Coronary artery (tissue), 2 donors: ENCODE measurements at regions not wholly inside any gene's neighbourhood (a gene's known extent, or its start where the extent isn't known, plus 50 kb on each side); places are given as distances from the start of the nearest gene placed in this dataset.

Experiments used
- DNase-seq: peaks from one replicate; pipeline ENCODE4 v3.0.0-alpha.2; 2017; ENCODE audit warnings: low spot score
- H3K27ac ChIP-seq, 2 donors: fragments of 200-600 bp; sonication (generic); one replicate each; pipeline ENCODE4 v1.5.1; 2016 to 2019
- H3K4me3 ChIP-seq: fragments of 200-600 bp; sonication (generic); 2 replicates; pipeline ENCODE4 v1.5.1; 2016; ENCODE audit warnings: mild to moderate bottlenecking, moderate library complexity
- TF ChIP-seq, protein P1 (sequence below): fragments of 200-600 bp; sonication (generic); IDR thresholded peaks from one replicate; pipeline ENCODE4 v1.5.1; 2019; ENCODE audit warnings: antibody characterized with exemption

DNA sequence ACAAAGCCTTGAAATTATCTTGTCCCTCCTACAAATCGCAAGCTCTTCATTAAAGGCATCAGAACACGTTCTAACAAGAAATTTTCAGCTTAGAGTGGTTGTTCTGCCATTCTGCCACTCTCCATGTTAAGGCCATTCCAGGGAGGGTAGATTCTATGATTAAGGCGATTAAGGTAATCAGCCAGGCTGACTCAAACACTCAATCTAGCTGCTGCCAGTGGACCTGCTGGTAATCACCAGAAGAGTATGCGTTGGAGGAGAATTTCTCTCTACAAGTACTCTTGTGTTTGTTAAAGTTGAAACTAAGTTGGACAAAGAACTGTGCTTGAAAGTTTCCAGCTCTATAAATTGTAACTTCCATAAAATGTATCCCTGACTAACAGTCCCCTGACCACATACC, 149.2 kb upstream of the COL1A2 start:
- Histone ChIP-seq H3K4me3 (no peak overlapping the region), H3K27ac (no peak overlapping the region)
- no peak for DNase-seq
- TF ChIP-seq, protein P1, sequence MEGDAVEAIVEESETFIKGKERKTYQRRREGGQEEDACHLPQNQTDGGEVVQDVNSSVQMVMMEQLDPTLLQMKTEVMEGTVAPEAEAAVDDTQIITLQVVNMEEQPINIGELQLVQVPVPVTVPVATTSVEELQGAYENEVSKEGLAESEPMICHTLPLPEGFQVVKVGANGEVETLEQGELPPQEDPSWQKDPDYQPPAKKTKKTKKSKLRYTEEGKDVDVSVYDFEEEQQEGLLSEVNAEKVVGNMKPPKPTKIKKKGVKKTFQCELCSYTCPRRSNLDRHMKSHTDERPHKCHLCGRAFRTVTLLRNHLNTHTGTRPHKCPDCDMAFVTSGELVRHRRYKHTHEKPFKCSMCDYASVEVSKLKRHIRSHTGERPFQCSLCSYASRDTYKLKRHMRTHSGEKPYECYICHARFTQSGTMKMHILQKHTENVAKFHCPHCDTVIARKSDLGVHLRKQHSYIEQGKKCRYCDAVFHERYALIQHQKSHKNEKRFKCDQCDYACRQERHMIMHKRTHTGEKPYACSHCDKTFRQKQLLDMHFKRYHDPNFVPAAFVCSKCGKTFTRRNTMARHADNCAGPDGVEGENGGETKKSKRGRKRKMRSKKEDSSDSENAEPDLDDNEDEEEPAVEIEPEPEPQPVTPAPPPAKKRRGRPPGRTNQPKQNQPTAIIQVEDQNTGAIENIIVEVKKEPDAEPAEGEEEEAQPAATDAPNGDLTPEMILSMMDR: no peak

DNA sequence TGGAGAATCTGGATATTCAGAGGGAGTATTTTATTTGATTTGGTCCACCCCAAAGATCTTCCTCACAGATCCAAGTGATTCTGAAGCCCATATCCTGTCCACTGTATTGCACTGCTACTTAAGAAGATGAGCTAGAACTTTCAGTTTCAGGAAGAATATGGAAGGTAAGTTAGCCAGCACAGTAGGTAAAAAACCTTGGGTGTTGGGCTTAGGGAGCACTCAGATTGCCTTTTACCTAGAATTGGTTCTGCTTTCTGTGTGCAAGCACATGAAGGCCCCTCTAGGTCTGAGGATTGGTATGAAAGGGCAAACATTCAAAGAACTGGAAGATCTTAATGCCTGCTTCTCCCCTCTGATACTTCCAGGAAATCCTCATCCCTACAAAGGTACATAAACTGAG, 146.7 kb upstream of the COL1A2 start:
- H3K27ac ChIP-seq: no peak overlapping the region
- no peak for DNase-seq
- TF ChIP-seq, protein P1: no peak
- no peak overlapping the region for H3K4me3 ChIP-seq

DNA sequence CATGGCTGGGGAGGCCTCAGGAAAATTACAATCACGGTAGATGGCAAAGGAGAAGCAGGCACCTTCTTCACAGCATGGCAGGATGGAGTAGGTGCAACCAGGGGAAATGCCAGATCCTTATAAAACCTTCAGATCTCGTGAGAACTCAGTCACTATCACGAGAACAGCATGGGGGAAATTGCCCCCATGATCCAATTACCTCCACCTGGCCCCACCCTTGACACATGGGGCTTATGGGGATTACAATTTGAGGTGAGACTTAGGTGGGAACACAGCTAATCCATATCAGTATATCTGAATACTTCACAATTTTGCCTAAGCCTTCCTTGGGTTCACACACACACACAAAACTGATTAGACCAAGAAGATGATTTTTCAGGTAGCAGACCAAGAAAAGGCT, 145.1 kb upstream of the COL1A2 start:
- Histone ChIP-seq H3K4me3 (no peak overlapping the region), H3K27ac (no peak overlapping the region)
- TF ChIP-seq, protein P1: no peak
- no peak for DNase-seq

DNA sequence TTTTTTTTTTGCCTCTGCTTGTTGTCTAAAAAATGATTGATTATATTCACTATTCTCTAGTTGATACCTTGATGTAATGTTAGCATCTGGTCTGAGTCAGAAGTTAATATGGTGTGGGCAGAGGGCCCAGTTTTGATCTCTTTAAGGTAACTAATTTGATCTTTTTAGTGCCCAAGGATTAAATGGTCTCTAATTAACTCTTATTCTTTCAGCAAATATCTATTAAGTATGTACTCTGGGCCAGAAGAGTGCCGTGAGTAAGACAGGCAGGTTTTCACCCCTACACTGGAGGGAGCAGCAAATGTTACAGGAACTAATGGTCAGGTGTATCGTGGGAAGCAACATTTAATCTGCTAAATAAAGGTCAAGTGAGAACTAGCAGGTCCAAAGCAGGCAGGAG, 144.6 kb upstream of the COL1A2 start:
- TF ChIP-seq, protein P1: no peak
- no peak overlapping the region for H3K4me3 ChIP-seq
- H3K27ac ChIP-seq: no peak overlapping the region
- DNase-seq: no peak

DNA sequence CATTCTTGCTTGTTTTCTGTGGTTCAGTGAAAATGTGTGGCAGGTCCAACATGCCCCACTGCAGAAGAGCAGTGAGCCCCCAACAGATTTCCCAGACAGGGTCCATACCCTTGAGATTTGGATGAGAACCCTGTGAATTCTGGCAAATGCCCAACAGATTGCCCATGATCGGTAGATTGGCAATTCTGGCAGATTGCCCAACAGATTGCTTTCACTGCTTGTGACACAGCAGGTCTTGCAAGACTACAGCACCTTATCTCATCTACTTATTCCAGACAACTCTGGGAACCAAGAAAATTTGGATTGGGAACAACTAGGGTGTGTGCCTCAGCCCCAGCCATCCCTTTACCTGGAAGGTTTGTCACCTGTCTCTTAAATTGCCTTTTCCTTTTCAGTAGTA, 143.7 kb upstream of the COL1A2 start:
- H3K27ac ChIP-seq: no peak overlapping the region
- DNase-seq: no peak
- no peak overlapping the region for H3K4me3 ChIP-seq
- TF ChIP-seq, protein P1: no peak

DNA sequence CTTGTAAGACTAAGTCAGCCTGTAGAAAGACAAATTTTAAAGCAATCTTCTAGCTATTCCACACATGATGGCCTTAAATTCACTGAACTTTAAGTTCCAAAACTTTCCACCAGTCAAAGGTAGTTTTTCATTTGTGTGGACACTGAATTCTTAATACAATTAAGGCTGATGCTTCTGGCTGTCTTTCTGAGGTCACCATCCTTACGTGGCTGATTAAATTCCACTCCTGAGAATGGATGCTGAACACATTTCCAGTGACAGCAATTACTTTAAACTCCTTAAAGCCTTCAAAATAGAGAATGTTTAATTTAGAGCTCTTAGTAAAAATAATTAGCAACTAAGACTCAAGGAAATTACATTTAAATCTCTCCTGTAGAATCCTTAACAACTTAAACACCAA, 142.6 kb upstream of the COL1A2 start:
- TF ChIP-seq, protein P1: no peak
- no peak overlapping the region for H3K4me3 ChIP-seq
- DNase-seq: no peak
- no peak overlapping the region for H3K27ac ChIP-seq

DNA sequence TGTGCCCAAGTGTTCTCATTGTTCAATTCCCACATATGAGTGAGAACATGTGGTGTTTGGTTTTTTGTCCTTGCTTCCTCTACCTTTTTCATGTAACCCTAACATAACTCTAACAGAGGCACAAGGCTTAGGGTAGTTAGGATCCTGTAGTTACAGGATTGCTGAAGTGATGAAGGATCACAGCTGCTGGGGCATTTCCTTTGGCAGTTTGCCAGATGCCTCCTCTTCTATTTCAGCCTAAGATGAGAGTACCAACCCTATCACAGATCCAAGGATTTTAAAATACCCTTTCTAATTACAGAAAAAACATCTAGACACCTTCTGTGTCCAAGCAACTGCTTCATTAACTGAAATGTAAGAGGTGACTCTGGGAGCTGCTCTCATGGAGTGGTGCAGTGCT, 141.7 kb upstream of the COL1A2 start:
- DNase-seq: no peak

More for the DNA sequence above, 141.7 kb upstream of the COL1A2 start:
- Histone ChIP-seq H3K4me3 (no peak overlapping the region), H3K27ac (no peak overlapping the region)
- TF ChIP-seq, protein P1: no peak
